Mononuclear cell (primary cell): ENCODE measurements at regions not wholly inside any gene's neighbourhood (a gene's known extent, or its start where the extent isn't known, plus 50 kb on each side); places are given as distances from the start of the nearest gene placed in this dataset.

Source experiments
- H3K27me3 ChIP-seq: 2 replicates; pipeline ENCODE4 v1.6.0; 2011; ENCODE audit warnings: low read length, control low read depth; ENCODE audit not compliant: insufficient read depth
- H3K4me1 ChIP-seq: 2 replicates; pipeline ENCODE4 v1.5.1; 2011; ENCODE audit warnings: mild to moderate bottlenecking, low read length, control low read depth; ENCODE audit not compliant: insufficient read depth
- H3K4me3 ChIP-seq: 2 replicates; pipeline ENCODE4 v1.5.1; 2011; ENCODE audit warnings: mild to moderate bottlenecking, low read length, moderate library complexity
- H3K9me3 ChIP-seq: 2 replicates; pipeline ENCODE4 v1.5.1; 2011; ENCODE audit warnings: low read depth, mild to moderate bottlenecking, control low read depth, low read length

DNA sequence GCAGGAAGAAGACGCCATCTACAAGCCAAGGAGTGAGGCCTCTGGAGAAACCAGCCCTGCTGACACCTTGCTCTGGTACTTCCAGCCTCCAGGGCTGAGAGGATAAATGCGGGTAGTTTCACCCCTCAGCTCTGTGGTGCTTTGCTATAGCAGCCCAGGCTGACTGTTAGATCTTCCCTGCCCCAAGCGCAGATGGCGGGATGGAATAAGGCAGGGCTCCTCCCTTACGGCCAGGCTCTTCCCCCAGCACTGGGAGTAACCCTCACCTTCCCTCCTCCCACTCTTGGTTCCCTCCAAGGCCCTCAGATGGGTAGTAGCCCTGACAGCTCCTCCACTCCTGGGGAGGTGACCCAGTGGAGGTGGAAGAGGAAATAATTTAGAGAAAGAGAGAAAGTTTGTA is 285.1 kb downstream of the GADD45G start:
- Histone ChIP-seq H3K4me3 (no peak overlapping the region), H3K4me1 (no peaks in the 10 kb centered on the region), H3K9me3 (no peaks in the 10 kb centered on the region), H3K27me3 (no peaks in the 10 kb centered on the region)

DNA sequence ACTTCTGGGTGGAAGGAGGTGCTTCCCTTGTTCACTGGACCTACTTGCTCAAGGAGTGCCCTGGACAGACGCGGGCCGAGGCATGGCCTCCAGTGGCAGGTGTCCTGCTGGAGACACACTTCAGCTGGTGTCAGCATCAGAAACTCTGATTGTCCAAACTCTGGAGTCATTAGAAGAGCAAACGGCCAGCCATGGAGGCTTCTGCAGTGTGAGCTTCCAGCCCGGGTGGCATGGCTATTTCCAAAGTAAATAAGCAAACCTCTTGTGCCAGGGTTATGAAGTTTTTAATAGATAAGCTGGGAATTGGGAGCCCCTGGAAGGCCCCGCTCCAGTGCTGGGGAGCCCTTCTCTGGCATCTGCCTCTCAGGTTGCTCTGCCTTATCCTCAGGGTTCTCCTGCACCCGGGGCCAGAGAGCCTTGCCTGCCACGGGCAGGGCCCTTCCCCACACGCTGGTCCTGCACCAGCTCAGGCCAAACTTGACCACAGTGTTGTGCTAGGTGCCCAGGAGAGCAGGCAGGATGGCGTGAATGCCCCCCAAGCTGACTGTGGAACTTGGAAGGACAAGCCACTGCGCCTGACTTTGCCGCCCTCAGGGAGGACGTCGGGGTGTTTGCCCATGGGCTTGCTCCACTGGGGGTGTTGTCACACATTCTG is 285.6 kb downstream of the GADD45G start:
- H3K4me1 ChIP-seq = no peaks in the 10 kb centered on the region
- H3K9me3 ChIP-seq = no peaks in the 10 kb centered on the region
- no peak overlapping the region for H3K4me3 ChIP-seq
- no peaks in the 10 kb centered on the region for H3K27me3 ChIP-seq

DNA sequence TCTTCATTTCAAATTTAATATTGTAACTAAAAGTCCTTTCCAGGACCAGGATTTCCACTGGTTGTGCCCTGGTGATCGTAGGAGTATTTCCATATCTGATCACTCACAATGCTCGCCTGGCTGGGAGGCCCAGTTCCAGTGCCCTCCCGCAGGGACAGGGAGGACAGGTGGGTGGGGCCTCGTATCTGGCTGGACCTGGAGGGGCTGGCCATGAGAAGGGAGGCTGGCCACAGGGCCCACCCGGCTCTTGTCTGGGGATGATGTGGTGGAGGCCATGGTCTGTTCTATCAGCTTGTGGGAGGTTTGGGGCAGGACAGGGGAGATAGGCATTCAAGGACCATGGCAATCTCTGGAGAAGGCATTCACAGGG is 286.4 kb downstream of the GADD45G start:
- no peaks in the 10 kb centered on the region for H3K27me3 ChIP-seq
- no peaks in the 10 kb centered on the region for H3K9me3 ChIP-seq
- no peaks in the 10 kb centered on the region for H3K4me1 ChIP-seq
- no peak overlapping the region for H3K4me3 ChIP-seq

DNA sequence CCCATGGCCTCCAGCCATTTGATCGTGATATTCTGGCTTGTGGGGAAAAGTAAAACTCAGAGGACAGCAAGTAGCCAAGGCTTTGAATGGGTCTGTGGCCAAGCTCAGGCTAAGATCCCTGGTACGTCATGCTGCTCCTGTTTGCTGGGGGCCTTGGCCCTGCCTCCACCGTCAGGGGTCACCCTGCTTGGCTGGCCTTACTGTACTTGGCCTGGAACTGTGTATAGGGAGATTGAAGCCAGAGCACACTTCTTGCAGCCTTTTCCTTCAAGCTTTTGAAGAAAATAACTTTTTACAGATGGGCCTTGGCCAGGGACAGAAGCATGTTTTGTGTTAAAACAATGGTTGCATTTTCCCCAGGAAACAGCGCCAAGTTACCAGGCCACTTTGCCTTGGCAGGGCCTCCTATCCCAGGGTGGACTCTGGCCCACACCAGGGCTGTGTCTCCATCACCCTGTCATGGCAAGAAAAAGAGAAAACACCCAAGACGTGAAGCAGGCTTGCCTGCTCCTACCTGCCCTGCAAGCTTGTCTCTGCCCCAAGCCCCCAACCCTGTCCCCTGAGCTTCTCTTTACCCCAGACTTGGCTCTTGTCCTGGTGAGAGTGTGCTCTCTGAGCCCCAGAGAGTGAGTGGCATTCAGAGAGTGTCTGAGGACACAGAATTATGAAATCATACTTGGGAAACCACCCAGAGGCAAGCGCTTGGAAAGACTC is 286.9 kb downstream of the GADD45G start:
- Histone ChIP-seq H3K4me3 (no peak overlapping the region), H3K9me3 (no peaks in the 10 kb centered on the region), H3K4me1 (no peaks in the 10 kb centered on the region), H3K27me3 (no peaks in the 10 kb centered on the region)

DNA sequence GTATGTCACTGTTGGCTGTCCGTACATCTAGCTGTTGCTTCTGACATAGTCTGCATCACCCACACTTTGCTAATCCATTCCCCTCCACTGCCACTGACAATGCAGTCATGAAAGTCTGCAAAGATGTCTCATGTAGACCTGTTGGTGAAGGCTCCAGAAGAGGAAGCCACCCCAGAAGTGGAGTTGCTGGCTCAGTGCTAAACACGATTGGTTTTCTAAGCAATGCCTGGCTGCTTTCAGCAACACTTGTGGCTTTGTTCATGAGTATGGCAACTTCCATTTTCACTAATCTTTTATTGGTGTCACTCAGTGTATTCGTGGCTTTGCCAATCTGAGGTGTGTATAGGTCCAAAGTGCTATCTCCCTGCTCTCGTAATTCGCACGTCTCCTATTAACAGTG is 288.1 kb downstream of the GADD45G start:
- no peaks in the 10 kb centered on the region for H3K4me1 ChIP-seq
- no peaks in the 10 kb centered on the region for H3K9me3 ChIP-seq
- no peak overlapping the region for H3K4me3 ChIP-seq
- no peaks in the 10 kb centered on the region for H3K27me3 ChIP-seq

DNA sequence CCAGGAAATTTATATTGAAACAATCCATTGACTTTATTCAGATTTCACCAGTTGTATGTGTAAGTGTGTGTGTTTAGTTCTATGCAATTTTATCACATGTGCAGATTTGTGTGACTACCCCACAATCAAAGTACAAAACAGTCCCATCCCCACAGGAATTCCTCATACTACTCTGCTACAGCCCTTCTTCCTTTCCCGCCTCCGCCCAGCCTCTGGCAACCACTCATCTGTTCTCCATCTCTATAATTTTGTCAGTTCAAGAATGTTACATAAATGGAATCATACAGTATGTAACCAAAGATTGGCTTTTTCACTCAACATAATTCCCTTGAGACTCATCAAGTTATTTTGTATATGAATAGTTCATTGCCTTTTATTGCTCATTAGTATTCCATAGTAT is 289.1 kb downstream of the GADD45G start:
- Histone ChIP-seq H3K27me3 (no peaks in the 10 kb centered on the region), H3K4me1 (no peaks in the 10 kb centered on the region), H3K9me3 (no peaks in the 10 kb centered on the region), H3K4me3 (no peak overlapping the region)

DNA sequence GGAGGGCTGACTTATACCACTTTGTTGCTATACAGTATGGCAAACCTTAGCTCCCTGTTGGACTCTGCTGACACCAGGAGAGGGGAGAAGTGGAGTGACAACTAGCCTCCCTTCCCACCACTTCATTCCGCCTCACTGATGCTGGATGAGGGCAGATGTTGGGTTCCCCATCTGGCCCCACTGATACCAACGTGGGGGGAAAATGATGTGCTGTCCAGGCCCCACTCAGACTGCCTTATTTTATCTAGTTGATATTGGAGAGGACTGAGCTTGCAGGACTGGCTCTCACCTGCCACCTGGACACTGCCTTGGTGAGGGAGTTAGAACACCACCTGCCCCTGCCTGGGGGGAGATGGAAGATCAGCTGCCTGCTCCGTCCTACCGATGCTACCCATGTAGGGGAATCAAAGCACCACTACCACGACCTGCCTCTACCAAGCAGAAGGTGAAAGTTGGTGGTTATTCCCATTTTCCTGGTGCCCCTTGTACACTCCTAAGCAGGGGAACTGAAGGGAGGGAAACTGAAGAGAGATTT is 292.1 kb downstream of the GADD45G start:
- Histone ChIP-seq H3K9me3 (no peaks in the 10 kb centered on the region), H3K4me1 (no peaks in the 10 kb centered on the region), H3K4me3 (no peak overlapping the region), H3K27me3 (peaks cover 2% of the 10 kb centered on the region)

DNA sequence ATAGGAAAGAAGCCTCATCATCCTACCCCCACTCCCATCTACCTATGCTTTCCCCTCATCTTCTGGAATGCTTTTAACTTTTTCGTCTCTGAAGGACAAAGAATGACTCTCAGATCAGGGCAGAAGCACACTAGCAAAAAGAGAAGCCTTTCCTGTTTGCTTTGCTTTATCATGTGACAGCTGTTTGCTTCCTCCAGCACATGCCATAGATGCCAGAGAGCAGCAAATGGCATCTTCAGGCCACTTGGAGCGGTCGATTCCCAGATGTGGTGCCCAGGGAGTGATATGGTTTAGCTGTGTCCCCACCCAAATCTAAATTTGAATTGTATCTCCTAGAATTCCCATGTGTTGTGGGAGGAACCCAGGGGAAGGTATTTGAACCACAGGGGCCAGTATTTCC is 294.8 kb downstream of the GADD45G start:
- no peak overlapping the region for H3K4me3 ChIP-seq
- H3K9me3 ChIP-seq = no peaks in the 10 kb centered on the region
- peaks cover 9% of the 10 kb centered on the region for H3K27me3 ChIP-seq
- no peaks in the 10 kb centered on the region for H3K4me1 ChIP-seq

DNA sequence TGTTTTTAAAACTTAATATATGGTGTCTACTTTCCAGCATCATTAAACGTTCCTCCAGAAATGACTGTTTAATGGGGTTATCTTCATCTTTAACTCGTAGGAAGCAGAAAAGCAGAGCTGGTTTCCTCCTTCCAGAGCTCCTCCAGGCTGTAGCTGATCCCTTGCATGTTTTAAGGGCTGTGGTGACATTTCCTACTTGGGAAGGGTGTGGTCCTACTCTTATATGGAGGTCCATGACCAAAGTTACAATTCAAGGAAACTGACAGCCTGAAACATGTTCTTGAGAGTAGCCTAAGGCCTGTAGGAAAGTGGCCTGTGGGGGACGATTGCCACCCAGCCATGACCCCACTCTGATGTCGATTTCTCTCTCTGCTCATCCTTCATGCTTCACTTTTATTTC is 297.1 kb downstream of the GADD45G start:
- Histone ChIP-seq H3K27me3 (peaks cover 9% of the 10 kb centered on the region), H3K9me3 (no peaks in the 10 kb centered on the region), H3K4me3 (no peak overlapping the region), H3K4me1 (no peaks in the 10 kb centered on the region)

DNA sequence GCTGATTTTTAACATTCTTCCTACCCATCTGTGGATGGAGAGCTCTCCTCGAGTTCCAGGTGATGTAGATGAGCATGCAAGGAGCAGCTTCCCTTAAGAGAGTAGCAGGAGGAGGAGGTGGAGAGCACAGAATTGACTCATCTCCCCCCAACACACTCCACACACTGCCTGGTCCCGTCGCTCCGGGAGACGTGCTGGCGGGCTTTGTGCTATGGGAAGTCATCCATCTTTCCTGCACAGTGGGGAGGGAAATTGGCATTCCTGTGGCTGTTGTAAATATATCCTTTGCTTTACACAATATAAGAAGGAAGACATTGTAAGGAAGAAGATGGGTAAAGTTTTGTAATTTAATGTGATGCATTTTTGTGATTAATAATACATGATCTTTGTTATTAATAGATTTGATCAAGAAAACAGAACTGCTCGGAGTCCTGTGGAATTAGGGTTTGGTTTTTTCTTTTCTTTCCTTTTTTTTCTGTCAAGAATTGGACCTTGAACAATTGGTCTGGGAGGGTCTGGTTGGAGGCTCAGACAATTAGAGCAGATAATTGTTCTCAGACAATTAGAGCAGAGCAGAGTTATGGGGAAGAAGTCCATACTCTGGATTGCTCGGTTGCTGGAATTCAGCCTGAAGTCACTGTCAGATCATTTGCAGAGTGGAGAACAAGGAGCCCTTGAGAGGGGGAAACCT is 297.8 kb downstream of the GADD45G start:
- Histone ChIP-seq H3K9me3 (no peaks in the 10 kb centered on the region), H3K27me3 (peaks cover 9% of the 10 kb centered on the region), H3K4me3 (no peak overlapping the region), H3K4me1 (no peaks in the 10 kb centered on the region)

DNA sequence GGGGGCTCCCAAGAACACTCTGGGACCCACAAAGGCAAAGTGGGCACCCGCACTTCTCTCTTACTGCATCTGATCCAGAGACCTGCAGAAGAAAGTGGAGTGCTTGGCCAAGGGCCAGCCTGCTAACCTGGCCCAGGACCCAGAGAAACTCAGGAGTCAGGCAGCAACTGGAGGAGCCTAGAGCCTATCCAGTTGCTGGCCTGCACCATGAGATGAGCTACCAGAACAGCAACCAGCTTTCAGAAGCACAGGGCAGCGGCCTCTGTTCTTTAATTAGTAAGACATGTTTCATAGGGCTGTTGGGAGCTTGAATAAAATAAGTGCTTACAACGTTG is 298.3 kb downstream of the GADD45G start:
- no peak overlapping the region for H3K4me3 ChIP-seq
- peaks cover 9% of the 10 kb centered on the region for H3K27me3 ChIP-seq
- H3K9me3 ChIP-seq = no peaks in the 10 kb centered on the region
- no peaks in the 10 kb centered on the region for H3K4me1 ChIP-seq

DNA sequence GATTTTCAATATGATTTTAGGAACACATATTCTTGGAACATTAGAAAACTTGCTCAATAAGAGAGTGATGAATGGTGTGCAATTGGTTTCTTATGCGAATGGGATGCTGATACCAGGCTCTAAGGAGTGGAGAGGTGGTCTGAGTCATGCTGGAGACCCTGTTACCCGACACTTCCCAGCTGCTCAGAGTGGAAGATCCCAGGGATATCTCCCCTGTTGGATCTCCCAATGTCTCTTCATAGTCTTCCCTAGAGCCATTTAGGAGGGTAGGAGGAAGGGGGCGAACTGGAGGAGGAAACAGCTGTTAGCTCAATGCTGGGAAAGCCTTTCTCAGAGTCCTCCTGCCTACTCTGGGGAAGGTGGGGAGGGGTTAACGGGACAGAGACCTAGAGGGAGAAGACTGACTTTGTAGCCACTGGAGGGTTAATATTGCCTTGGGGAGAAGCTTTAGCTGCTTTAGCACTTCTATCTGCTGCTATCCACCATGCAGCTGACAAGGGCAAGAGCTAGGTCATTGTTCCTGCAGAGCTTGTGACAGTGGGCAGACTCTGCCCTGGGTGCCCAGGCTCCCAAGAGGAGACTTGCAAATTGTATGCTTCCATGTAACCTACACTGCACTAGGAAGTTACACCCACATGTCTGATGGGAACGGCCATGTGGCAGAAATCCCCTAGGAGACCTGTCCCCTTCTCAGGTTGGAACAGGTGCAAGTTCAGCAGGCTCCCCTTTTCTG is 301.0 kb downstream of the GADD45G start:
- no peak overlapping the region for H3K4me3 ChIP-seq
- no peaks in the 10 kb centered on the region for H3K9me3 ChIP-seq
- H3K4me1 ChIP-seq = no peaks in the 10 kb centered on the region
- H3K27me3 ChIP-seq = peaks cover 7% of the 10 kb centered on the region

DNA sequence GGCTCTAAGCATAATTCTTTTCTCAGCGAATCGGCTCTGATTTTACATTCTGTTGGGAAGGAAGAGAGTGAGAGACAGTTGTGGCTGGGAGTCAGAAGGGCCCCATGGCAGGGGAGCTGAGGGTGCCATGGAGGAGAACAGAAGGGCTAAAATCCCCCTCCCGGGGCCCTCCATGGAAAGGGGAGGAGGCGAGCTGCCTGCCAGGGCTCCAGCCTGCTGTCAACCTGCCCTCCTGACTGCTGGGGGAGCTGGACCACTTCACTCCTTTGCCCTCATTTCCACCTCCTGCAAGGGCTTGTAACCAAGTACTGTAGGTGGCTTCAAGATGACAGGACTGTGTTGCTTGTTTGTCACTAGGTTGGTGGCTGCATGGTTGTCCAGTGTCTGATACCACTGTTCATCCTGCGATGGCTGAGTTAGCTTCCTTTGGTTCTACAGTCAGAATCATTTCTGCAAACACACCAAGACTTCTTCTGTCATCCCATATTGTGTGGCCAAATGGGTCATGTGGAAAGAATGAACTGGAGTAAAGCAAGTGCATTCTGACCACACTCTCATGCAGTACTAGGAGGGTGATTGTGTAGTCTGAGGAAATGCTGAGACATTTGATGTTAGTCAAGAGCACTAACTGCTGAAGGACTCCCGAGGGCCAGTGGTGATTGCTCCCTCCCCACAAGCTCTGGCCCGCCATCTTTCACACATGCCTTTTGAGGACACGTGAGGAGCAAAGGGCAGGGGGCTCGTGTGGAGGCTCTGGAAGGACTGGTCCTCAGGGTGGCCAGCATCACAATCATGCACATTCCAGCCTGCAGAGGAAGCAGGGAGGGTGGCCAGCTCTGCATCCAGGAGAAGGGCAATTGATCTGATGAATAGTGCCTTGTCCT is 307.2 kb downstream of the GADD45G start:
- no peaks in the 10 kb centered on the region for H3K27me3 ChIP-seq
- H3K4me3 ChIP-seq = no peak overlapping the region
- no peaks in the 10 kb centered on the region for H3K9me3 ChIP-seq
- no peaks in the 10 kb centered on the region for H3K4me1 ChIP-seq

DNA sequence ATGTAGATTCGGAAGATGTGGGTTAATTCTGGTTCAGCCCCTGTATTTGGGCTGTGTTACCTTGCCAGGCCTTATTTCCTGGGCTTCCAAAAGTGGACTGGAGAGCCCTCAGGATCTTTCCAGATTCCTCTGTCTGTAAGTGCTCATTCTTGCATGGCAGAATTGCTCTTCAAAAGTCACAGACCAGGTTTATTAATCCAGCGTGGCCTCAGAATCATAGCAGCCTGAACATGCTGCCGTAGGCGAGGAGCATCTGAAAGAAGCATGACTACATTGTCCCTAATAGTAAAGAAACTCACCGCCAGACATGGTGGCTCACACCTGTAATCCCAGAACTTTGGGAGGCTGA is 307.8 kb downstream of the GADD45G start:
- Histone ChIP-seq H3K4me1 (no peaks in the 10 kb centered on the region), H3K9me3 (no peaks in the 10 kb centered on the region), H3K27me3 (no peaks in the 10 kb centered on the region), H3K4me3 (no peak overlapping the region)
